Adrenal gland (tissue), 5 donors: ENCODE measurements at regions not wholly inside any gene's neighbourhood (a gene's known extent, or its start where the extent isn't known, plus 50 kb on each side); places are given as distances from the start of the nearest gene placed in this dataset.

ENCODE experiments used
- CTCF ChIP-seq, 6 experiments: fragments of 450-650 bp in 4 of 6; fragments of 200-600 bp in 2 of 6; sonication (generic) in 1 of 6; IDR thresholded peaks; 1 replicate in 5 of 6; 2 replicates in 1 of 6; pipeline versions ENCODE4 v1.5.1 to v1.8.0; 2016 to 2021; ENCODE audit warnings: antibody characterized with exemption in 6 of 6, mild to moderate bottlenecking in 2 of 6, moderate library complexity in 1 of 6
- POLR2A ChIP-seq, 2 donors: fragments of 450-650 bp; IDR thresholded peaks; one replicate each; pipeline ENCODE4 v1.6.1; 2017; ENCODE audit warnings: antibody characterized with exemption in 2 of 2, mild to moderate bottlenecking in 2 of 2, moderate library complexity in 1 of 2
- donor health status: DM: no; HTN: no; CAD: no.

GRCh38 chr12:124142395-124143035 lies 152.4 kb upstream of the RFLNA start:
- no peak for TF ChIP-seq CTCF (IDR thresholded peaks at IDR 0.05)
- TF ChIP-seq POLR2A (IDR thresholded peaks at IDR 0.05) = no peak
